IPS DF 6.9 (cell line): ENCODE measurements at regions not wholly inside any gene's neighbourhood (a gene's known extent, or its start where the extent isn't known, plus 50 kb on each side); places are given as distances from the start of the nearest gene placed in this dataset.
"Not testable (repeated sequence)": the region's sequence is repeated elsewhere in the genome, so short reads cannot be mapped to it uniquely, and the experiment has no call there.

ENCODE experiments used
- DNase-seq: peaks from one replicate; pipeline ENCODE4 v3.0.0-alpha.2; 2013; ENCODE audit warnings: low read depth, low spot score
- H3K27ac ChIP-seq: one replicate; pipeline ENCODE4 v1.5.1; 2013; ENCODE audit warnings: low read length, control low read depth
- H3K27me3 ChIP-seq: 2 replicates; pipeline ENCODE4 v1.6.1; 2013; ENCODE audit warnings: mild to moderate bottlenecking, low read length; ENCODE audit not compliant: control insufficient read depth, insufficient read depth
- H3K36me3 ChIP-seq: 2 replicates; pipeline ENCODE4 v1.6.1; 2013; ENCODE audit warnings: low read length; ENCODE audit not compliant: control insufficient read depth, insufficient read depth
- H3K4me1 ChIP-seq: 2 replicates; pipeline ENCODE4 v1.6.1; 2013; ENCODE audit warnings: low read length; ENCODE audit not compliant: control insufficient read depth, insufficient read depth
- H3K4me3 ChIP-seq: 2 replicates; pipeline ENCODE4 v1.5.1; 2013; ENCODE audit warnings: mild to moderate bottlenecking, low read length
- H3K9me3 ChIP-seq: 2 replicates; pipeline ENCODE4 v1.6.1; 2013; ENCODE audit warnings: low read length, inconsistent platforms; ENCODE audit not compliant: control insufficient read depth, insufficient read depth
- WGBS: extraction: QIAGEN DNeasy Blood & Tissue Kit; methylation state at CpG from one replicate; pipeline ENCODE4 v1.1.7; 2013; ENCODE audit warnings: mixed read lengths, missing lambda C conversion rate; ENCODE audit not compliant: insufficient read length, insufficient coverage; 5-methylcytosine and 5-hydroxymethylcytosine counted together

GRCh38 chr12:131437706-131438492, 273.0 kb upstream of the SFSWAP start:
- H3K4me3 ChIP-seq: no peak overlapping the region
- no CpG with 5 or more reads among the region's 9 CpGs for WGBS
- no peaks in the 10 kb centered on the region for H3K36me3 ChIP-seq
- no peaks in the 10 kb centered on the region; the same call in 1 of the 2 replicates for H3K4me1 ChIP-seq
- DNase-seq: no peak
- no peaks in the 10 kb centered on the region for H3K9me3 ChIP-seq
- H3K27me3 ChIP-seq: no peaks in the 10 kb centered on the region
- H3K27ac ChIP-seq: no peak overlapping the region

DNA sequence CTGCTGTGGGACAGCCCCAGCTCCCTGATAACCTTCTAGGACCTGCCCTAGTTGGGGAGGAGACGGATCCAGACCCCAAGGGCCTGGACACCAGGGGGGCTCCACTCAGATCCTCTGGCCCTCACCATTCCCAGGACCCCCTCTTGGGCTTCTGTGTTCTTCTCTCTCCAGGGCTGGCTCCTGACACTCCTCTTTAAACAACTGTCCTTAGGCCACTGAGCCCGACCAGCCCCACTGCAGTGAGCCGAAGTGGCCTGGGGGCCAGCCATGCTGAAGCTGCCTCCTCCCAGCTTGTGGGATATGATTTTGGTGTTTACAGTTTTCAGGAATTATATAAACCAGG, 272.4 kb upstream of the SFSWAP start:
- not testable (repeated sequence) for H3K4me3 ChIP-seq, H3K4me1 ChIP-seq, H3K27me3 ChIP-seq, H3K27ac ChIP-seq, DNase-seq, H3K9me3 ChIP-seq, H3K36me3 ChIP-seq
- WGBS: no CpG with 5 or more reads among the region's 3 CpGs

GRCh38 chr12:131438881-131439280, 272.0 kb upstream of the SFSWAP start:
- H3K27me3 ChIP-seq: no peaks in the 10 kb centered on the region
- no peaks in the 10 kb centered on the region; the same call in 1 of the 2 replicates for H3K36me3 ChIP-seq
- DNase-seq: no peak
- no peak overlapping the region for H3K27ac ChIP-seq
- WGBS: no CpG with 5 or more reads among the region's 14 CpGs
- no peaks in the 10 kb centered on the region; the same call in 1 of the 2 replicates for H3K4me1 ChIP-seq
- H3K9me3 ChIP-seq: no peaks in the 10 kb centered on the region
- no peak overlapping the region for H3K4me3 ChIP-seq

DNA sequence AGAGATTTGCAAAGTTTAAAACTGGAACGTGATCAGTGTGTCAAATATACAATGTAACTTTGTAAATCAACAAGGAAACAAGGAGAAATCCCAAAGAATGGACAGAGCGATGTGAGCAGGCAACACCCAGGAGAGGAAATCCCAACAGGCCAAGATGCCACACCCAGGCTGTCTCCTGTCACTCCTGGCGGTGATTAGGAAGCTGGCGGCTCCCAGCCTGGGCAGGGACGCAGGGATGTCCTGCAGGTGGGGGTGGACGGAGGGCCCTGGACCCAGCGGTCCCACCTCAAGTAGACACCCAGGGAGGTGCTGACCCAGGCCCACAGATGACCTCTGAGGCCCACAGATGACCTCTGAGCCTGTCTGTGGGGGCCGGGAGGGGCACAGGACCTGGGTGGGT, 271.1 kb upstream of the SFSWAP start:
- H3K4me3 ChIP-seq, H3K36me3 ChIP-seq, H3K27me3 ChIP-seq, DNase-seq, H3K27ac ChIP-seq, H3K4me1 ChIP-seq, H3K9me3 ChIP-seq: not testable (repeated sequence)
- no CpG with 5 or more reads among the region's 8 CpGs for WGBS

DNA sequence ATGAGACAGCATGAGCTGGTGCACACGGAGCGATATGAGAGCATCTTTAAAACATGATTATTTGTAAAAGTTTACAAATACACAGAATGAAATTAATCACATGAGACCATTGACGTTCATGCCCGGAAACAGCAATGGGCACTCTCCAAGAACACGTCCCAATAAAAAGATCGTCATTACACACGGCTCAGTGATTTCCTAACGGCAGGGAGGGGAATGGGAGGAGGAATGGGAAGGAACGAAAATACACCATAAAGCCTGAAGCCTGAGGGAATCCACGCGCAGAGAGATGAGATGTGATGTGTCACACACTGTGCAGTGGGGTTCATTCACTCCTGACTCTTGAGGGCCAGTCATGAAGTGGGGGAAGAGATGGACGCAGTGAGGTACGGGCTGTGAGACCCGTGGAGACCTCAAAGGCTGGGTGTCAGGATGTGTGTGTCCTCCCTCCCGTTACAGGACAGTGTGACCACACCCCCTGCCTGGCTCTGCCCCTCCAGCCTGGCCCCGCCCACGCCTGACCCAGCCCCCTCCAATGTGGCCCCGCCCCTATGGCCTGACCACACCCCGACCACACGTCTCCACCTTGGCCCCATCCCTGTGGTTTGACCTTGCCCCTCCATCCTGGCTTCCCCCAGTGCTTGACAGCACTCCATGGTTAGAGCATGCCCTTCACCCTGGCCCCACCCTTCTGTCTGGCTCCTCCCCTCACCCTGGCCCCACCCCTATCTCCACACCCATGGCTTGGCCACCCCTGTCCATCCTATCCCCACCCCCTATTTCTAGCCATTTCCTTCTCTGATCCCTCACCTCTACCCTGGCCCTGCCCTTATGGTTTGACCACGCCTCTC, 270.5 kb upstream of the SFSWAP start:
- WGBS: no CpG with 5 or more reads among the region's 21 CpGs
- not testable (repeated sequence) for DNase-seq, H3K4me3 ChIP-seq, H3K9me3 ChIP-seq, H3K4me1 ChIP-seq, H3K36me3 ChIP-seq, H3K27me3 ChIP-seq, H3K27ac ChIP-seq

GRCh38 chr12:131441060-131441396, 269.9 kb upstream of the SFSWAP start:
- H3K4me3 ChIP-seq: no peak overlapping the region
- H3K4me1 ChIP-seq: no peaks in the 10 kb centered on the region
- H3K9me3 ChIP-seq: no peaks in the 10 kb centered on the region
- no CpG with 5 or more reads among the region's 6 CpGs for WGBS
- H3K27me3 ChIP-seq: no peaks in the 10 kb centered on the region
- no peak for DNase-seq
- no peak overlapping the region for H3K27ac ChIP-seq
- no peaks in the 10 kb centered on the region; the same call in 1 of the 2 replicates for H3K36me3 ChIP-seq

DNA sequence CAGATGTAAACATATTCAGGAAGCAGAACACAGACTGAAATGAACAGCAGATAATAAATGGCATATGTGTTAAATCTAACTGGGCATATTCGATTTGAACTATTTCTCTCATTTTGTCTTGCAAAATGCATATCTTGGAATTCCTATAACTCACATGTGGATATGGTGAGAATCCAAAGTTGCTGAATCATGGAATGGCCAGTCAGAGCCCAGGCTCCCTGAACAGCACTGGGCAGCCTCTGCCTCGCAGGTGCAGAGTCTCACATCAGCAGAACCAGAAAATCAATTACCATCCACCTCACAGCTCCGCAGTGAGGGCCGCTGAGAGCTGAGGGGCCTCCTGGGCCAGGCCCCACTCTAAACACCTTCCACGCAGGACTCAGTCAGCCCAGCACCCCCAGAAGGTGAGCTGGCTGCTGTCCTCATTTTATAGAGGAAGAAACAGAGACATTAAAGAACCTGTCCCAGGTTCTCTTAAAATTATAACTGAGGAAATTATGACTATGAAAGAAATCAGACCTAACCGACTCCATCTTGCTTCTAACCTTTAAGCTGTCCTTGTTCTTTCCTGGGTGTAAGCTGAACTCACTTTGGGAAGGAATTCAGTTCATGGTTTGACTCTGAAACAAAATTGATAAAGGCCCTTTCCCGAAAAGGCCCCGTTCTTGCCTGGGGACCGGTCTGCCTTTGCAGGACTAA, 269.1 kb upstream of the SFSWAP start:
- Histone ChIP-seq H3K36me3 (no peaks in the 10 kb centered on the region; the same call in 1 of the 2 replicates), H3K4me3 (no peak overlapping the region), H3K4me1 (no peaks in the 10 kb centered on the region), H3K27ac (no peak overlapping the region), H3K27me3 (no peaks in the 10 kb centered on the region), H3K9me3 (no peaks in the 10 kb centered on the region)
- no peak for DNase-seq
- WGBS: no CpG with 5 or more reads among the region's 9 CpGs

DNA sequence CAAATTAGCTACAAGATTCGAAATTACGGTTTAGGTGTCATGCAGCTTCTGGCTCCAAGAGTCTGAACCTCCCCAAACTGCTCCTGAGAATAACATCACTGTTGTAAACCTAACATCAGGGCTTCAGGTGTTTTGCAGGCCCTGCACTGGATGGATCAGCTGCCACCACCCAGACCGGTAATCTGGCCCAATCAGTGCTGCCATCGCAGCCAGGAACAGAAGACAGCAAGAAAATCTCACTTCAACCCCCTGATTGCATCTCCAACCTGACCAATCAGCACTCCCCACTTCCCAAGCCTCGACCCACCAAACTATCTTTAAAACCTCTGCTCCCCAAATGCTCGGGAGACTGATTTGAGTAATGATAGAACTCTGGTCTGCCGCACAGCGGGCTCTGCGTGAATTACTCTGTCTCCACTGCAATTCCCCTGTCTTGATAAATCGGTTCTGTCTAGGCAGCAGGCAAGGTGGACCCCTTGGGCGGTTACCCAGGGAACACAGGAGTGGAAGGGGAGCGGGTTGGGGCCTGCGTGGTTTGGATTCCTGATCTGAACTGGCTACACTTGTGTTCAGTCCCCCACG, 268.5 kb upstream of the SFSWAP start:
- no peak overlapping the region for H3K4me3 ChIP-seq
- no peak overlapping the region for H3K27ac ChIP-seq
- no peak for DNase-seq
- H3K4me1 ChIP-seq: no peaks in the 10 kb centered on the region
- no peaks in the 10 kb centered on the region for H3K27me3 ChIP-seq
- no peaks in the 10 kb centered on the region for H3K9me3 ChIP-seq
- H3K36me3 ChIP-seq: no peaks in the 10 kb centered on the region; the same call in 1 of the 2 replicates
- WGBS: no CpG with 5 or more reads among the region's 14 CpGs

DNA sequence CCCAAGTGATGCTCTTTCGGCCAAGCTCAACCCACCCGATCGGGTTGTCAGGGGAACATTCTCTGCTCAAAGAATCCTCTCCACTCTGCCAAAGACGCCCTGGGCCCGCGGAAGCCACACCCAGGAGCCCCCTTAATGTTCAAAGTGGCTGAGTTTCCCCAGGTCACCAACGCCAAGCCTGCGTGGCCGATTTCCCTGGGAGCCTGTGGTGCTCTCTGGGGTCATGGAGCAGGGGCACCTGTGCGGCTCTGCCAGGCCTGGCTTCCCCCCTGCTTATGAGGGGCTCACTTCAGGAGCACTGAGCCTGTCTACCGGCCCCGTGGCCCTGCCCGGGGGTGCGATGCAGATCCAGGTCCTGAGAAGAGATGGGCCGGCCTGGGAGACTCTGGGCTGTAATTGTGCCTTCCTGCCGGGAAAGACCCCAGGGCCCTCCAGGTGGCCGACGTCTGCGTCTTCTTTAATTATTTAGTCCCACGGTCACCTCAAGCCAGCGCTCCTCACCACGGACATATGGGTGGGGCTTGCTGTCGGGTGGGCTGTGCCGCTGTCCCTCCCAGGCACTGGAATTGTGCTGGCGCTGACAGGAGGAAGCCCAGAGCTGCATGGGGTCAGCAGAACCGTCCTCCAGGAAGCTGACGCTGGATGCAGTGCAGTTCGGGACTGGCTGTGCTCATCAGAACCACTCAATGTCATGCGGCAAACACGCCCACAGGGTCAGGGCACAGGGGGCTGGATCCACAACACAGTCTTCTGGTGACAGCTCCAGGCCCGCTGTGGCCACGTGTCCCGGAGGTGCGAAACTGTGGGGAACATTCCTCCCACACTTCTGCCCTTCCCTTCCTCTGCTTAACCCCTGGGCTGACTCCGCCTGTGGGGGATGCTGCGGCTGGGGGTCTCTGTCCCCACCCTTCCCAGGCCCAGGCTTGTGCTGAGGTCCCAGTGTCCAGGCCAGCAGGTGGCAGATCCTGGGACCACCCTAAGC, 267.6 kb upstream of the SFSWAP start:
- H3K4me1 ChIP-seq: no peaks in the 10 kb centered on the region
- no peak for DNase-seq
- no peaks in the 10 kb centered on the region for H3K27me3 ChIP-seq
- no CpG with 5 or more reads among the region's 36 CpGs for WGBS
- H3K9me3 ChIP-seq: no peaks in the 10 kb centered on the region
- H3K36me3 ChIP-seq: no peaks in the 10 kb centered on the region; the same call in 1 of the 2 replicates
- no peak overlapping the region for H3K27ac ChIP-seq
- H3K4me3 ChIP-seq: no peak overlapping the region
